Testis (tissue), 2 donors: ENCODE measurements at regions not wholly inside any gene's neighbourhood (a gene's known extent, or its start where the extent isn't known, plus 50 kb on each side); places are given as distances from the start of the nearest gene placed in this dataset.

Experiments used
- CTCF ChIP-seq, 3 experiments: fragments of 450-650 bp in 2 of 3; fragments of 200-600 bp in 1 of 3; sonication (generic) in 1 of 3; IDR thresholded peaks; one replicate each; pipeline ENCODE4 v1.5.1; 2016 to 2019; ENCODE audit warnings: antibody characterized with exemption in 3 of 3, mild to moderate bottlenecking in 2 of 3, moderate library complexity in 1 of 3
- POLR2A ChIP-seq: fragments of 450-650 bp; IDR thresholded peaks from one replicate; pipeline ENCODE4 v1.6.1; 2017; ENCODE audit warnings: antibody characterized with exemption, mild to moderate bottlenecking, moderate library complexity

GRCh38 chr13:56653043-56653442, 487.7 kb upstream of the PRR20A start:
- TF ChIP-seq CTCF (IDR thresholded peaks at IDR 0.05) (no peak), POLR2A (no peak)
